Epithelial cell of esophagus (primary cell): ENCODE measurements at regions not wholly inside any gene's neighbourhood (a gene's known extent, or its start where the extent isn't known, plus 50 kb on each side); places are given as distances from the start of the nearest gene placed in this dataset.

Experiments used
- DNase-seq: peaks from one replicate; pipeline ENCODE4 v3.0.0; 2010; ENCODE audit warnings: low read depth
- H3K4me3 ChIP-seq: 2 replicates; pipeline ENCODE4 v1.5.1; 2011; ENCODE audit warnings: mild to moderate bottlenecking, low read length, control low read depth
- TF ChIP-seq, protein P1 (sequence below): IDR thresholded peaks from 2 replicates; pipeline ENCODE4 v1.5.1; 2011; ENCODE audit warnings: low read depth, mild to moderate bottlenecking, low read length, control low read depth, inconsistent platforms; ENCODE audit not compliant: insufficient read depth; ENCODE audit errors: missing control alignments

DNA sequence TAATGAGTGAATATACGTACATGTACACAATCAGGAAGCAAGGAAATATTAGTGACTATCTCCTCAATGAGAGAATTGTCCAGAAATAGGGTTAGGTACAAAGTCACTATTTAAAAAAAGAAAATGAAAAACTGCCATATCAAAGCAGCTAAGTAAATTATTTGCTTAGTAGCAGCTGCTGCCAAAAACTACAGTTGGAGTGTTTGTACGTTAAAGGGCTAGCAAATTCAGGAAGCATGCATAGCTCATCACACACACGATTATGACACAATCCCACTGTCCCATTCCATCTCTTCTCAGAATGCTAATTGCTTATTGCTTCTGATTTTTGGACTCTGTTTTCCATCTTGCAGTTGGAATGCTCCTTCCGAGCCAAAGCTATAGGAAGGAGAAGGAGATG is 2012.5 kb upstream of the LRRTM1 start:
- DNase-seq: no peak
- H3K4me3 ChIP-seq: no peak overlapping the region
- TF ChIP-seq, protein P1, sequence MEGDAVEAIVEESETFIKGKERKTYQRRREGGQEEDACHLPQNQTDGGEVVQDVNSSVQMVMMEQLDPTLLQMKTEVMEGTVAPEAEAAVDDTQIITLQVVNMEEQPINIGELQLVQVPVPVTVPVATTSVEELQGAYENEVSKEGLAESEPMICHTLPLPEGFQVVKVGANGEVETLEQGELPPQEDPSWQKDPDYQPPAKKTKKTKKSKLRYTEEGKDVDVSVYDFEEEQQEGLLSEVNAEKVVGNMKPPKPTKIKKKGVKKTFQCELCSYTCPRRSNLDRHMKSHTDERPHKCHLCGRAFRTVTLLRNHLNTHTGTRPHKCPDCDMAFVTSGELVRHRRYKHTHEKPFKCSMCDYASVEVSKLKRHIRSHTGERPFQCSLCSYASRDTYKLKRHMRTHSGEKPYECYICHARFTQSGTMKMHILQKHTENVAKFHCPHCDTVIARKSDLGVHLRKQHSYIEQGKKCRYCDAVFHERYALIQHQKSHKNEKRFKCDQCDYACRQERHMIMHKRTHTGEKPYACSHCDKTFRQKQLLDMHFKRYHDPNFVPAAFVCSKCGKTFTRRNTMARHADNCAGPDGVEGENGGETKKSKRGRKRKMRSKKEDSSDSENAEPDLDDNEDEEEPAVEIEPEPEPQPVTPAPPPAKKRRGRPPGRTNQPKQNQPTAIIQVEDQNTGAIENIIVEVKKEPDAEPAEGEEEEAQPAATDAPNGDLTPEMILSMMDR: no peak

DNA sequence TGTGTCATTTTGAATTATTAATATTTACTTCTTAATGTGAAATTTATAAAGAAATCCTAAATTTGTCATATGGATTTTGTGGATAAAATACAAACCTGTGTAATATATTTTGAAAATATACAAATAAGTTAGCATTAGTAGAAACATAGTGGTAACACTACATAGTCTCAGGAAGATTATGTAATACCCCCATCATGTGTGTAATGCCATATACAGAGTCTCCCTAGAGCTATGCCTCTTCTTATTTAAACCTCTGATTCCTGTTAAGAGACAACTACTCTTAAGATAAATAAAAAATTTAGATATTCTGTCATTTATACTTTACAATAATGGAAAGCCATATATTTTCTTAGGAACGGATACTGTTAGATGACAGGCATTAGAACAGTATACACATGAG is 2012.0 kb upstream of the LRRTM1 start:
- DNase-seq: no peak
- TF ChIP-seq, protein P1: no peak
- H3K4me3 ChIP-seq: no peak overlapping the region

DNA sequence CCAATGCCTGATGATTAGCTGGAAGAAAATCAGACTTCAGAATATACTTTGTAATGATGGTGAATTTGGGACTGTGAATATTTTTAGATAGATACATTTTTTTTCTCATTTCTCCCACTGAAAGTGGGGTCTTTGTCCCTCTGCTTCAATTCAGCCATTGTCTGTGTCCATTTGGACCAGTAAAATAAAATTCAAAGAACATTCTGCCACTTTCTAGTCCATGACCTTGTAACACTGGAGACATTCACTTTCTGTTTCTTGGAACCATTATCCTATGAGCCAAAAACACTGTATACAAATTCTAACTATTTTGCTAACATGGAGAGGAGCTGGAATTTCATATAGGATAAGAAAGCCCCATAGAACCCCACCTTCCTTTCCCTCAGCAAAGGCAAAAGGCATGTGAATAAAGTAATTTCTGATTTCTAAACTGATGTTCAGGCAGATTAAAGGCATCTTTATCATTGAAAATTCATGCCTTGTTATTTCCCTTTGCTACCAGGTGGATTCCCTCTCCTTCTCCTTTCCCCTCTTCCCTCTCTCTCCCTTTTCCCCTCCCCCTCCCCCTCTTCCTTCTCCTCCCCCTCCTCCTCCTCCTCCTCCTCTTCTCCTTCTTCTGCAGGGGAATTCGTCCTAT is 2010.4 kb upstream of the LRRTM1 start:
- no peak overlapping the region for H3K4me3 ChIP-seq
- TF ChIP-seq, protein P1: no peak
- DNase-seq: no peak

DNA sequence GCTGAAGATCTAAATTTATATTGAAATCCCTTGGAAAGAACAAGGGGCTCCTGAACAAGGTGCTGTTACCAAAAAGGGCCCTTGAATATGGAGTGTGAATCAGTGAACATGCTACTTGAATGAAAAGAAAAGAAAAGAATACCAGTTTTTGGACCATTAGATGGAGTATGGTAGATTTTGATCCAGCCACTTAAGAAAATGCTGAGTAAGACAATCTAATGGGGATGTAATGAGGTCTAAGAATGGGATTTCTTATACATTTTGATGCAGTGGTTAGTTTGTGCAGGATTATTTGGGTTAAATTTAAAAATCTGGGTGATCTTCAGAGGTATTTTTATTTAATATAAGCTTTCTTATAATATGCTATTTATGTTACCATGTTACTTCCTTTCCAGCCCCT is 2003.0 kb upstream of the LRRTM1 start:
- no peak overlapping the region for H3K4me3 ChIP-seq
- TF ChIP-seq, protein P1: no peak
- no peak for DNase-seq

DNA sequence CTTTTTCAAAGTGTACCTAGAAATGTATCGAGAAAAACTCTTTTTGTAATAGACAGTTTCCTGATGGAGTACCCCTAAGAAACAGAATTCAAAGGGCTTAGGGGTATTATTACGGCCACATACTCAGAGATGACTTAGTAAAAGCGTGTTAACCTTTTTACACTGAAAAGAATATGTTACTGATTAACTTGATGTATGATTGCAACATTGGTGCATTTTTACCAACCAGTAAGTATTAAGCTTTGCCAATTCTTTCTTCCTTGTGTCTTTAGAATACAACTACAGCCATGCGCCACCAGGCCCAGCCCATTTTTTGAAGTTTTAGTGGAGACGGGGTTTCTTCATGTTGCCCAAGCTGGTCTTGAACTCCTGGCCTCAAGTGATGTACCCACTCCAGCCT is 1997.0 kb upstream of the LRRTM1 start:
- no peak overlapping the region for H3K4me3 ChIP-seq
- TF ChIP-seq, protein P1: no peak

DNA sequence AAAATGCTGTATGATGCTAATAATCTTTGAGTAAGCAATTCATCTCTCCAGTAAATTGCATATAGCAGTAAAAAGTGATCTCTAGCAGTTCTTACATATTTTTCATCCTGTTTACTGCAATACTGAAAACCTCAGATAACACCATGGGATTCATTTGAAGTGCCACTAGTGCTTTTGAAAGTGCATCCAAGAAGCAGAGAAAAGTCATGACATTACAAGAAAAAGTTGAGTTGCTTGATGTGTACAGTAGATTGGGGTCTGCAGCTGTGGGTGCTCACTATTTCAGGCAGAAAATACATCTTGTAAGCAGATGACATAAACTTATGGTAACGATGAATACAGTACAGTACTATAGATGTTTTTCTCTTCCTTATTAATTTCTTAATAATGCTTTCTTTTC is 1984.9 kb upstream of the LRRTM1 start:
- DNase-seq: no peak
- TF ChIP-seq, protein P1: no peak
- H3K4me3 ChIP-seq: no peak overlapping the region

More for the DNA sequence above, 1997.0 kb upstream of the LRRTM1 start:
- no peak for DNase-seq

DNA sequence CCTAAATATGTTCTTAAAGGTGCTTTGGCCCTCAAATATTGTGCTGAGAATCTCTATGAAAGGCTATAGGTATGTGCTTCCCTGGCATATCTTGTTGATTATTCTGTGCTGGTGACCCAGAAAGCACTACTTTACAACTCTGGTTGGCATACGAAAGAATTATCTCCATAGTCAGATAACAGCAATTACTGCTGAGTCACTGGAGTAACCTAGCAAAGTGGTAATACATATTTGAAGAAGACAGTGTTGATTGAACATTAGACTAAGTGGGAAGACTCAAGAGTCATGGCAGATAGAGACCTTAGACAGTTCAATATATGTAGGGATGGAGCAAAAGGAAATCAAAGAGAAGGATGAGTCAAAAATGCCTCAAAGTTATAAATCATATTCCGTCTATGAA is 1978.5 kb upstream of the LRRTM1 start:
- no peak for DNase-seq
- TF ChIP-seq, protein P1: no peak
- H3K4me3 ChIP-seq: no peak overlapping the region
